ENCODE measurements at regions not wholly inside any gene's neighbourhood (a gene's known extent, or its start where the extent isn't known, plus 50 kb on each side); places are given as distances from the start of the nearest gene placed in this dataset.

GRCh38 chr4:136395212-136395722, 1137.0 kb downstream of the PCDH18 start:
- no peak overlapping the region for H2AK5ac ChIP-seq (ENCODE audit: low read depth, low read length)
- no peak for TF ChIP-seq ELK1 (IDR thresholded peaks at IDR 0.05; ENCODE audit: borderline replicate concordance, low read depth, low read length)
- no peak for TF ChIP-seq CEBPB (IDR thresholded peaks at IDR 0.05; ENCODE audit: low read depth, low read length)
- no peak for TF ChIP-seq MAFK (IDR thresholded peaks at IDR 0.05; ENCODE audit: low read depth, low read length)
- no peak for TF ChIP-seq SMC3 (IDR thresholded peaks at IDR 0.05; ENCODE audit: low read depth, low read length)
- no peak for TF ChIP-seq FOS (IDR thresholded peaks at IDR 0.05; ENCODE audit: low read depth, low read length)
- no peak for TF ChIP-seq CHD1 (IDR thresholded peaks at IDR 0.05; ENCODE audit: low read depth, low read length)
- no peak for TF ChIP-seq RFX5 (IDR thresholded peaks at IDR 0.05; ENCODE audit: low read depth, low read length)
- no peak for TF ChIP-seq CTCF (conservative IDR thresholded peaks at IDR 0.05; ENCODE audit: low read depth, low read length)
- TF ChIP-seq USF2 (IDR thresholded peaks at IDR 0.05; ENCODE audit: low read depth, low read length), result no peak
- no peak for TF ChIP-seq RAD21 (IDR thresholded peaks at IDR 0.05; ENCODE audit: low read length)
- in situ Hi-C loops (cut with MboI; ENCODE audit: low sequenced_read_pairs), result no loop called here
- BruUV-seq (replicated peaks), result no TSS peak
- no peak overlapping the region for H3K14ac ChIP-seq (replicated peaks; ENCODE audit: low read depth, low read length)
- H2AK9ac ChIP-seq (replicated peaks; ENCODE audit: low read depth, low read length, poor library complexity), result no peak overlapping the region
- no CpG with 5 or more reads among the region's 44 CpGs for WGBS, 2 experiments (ENCODE audit: extremely low coverage in 2 of 2, insufficient read length in 1 of 2)
- no peak overlapping the region for H2BK120ac ChIP-seq (ENCODE audit: low read depth, low read length)
- H3K23ac ChIP-seq (ENCODE audit: low read depth, low read length), result no peak overlapping the region
- H3K18ac ChIP-seq (ENCODE audit: low read depth, low read length), result no peak overlapping the region
- no peak overlapping the region for H4K91ac ChIP-seq (ENCODE audit: insufficient read depth, low read depth, low read length)
- POLR2A ChIA-PET (ENCODE audit: unreplicated experiment), result no interaction called here
- H3K4ac ChIP-seq (ENCODE audit: low read depth, low read length), result no peak overlapping the region
- no peaks in the 10 kb centered on the region for H3K4me1 ChIP-seq (ENCODE audit: control insufficient read depth, insufficient read depth, low read length)
- H3K56ac ChIP-seq (ENCODE audit: extremely low read depth, insufficient read depth, low read length), result no peak overlapping the region
- no peak overlapping the region for H2BK5ac ChIP-seq (ENCODE audit: low read depth, low read length, poor library complexity, severe bottlenecking)
- ATAC-seq (ENCODE audit: low read depth), result no peak
- no peak overlapping the region for H3K9ac ChIP-seq (ENCODE audit: low read depth, low read length)
- no peak overlapping the region for H3K4me3 ChIP-seq (ENCODE audit: insufficient read depth, low read depth, low read length)
- no peak overlapping the region for H4K5ac ChIP-seq (ENCODE audit: low read depth, low read length)
- H3K27me3 ChIP-seq (ENCODE audit: control insufficient read depth, insufficient read depth, low read length), result no peaks in the 10 kb centered on the region
- CTCF ChIA-PET, result no interaction called here
- no peaks in the 10 kb centered on the region for H3K79me1 ChIP-seq (ENCODE audit: low read depth in 1 of 2, low read length in 2 of 2)
- no peak for DNase-seq
- no peak overlapping the region for H3K4me2 ChIP-seq (ENCODE audit: low read depth, low read length)
- H3K27ac ChIP-seq (ENCODE audit: insufficient read depth, low read length), result no peak overlapping the region
- no peaks in the 10 kb centered on the region for H3K9me1 ChIP-seq (ENCODE audit: insufficient read depth, low read length)
- no peaks in the 10 kb centered on the region for H3K36me3 ChIP-seq (ENCODE audit: control insufficient read depth, insufficient read depth, low read length)
- H2BK15ac ChIP-seq (ENCODE audit: low read depth, low read length), result no peak overlapping the region
- no peaks in the 10 kb centered on the region for H4K20me1 ChIP-seq (ENCODE audit: insufficient read depth, low read length)
- H2AFZ ChIP-seq (replicated peaks; ENCODE audit: low read length, poor library complexity), result no peak overlapping the region
- H4K8ac ChIP-seq (ENCODE audit: low read depth in 2 of 2, low read length in 2 of 2), result no peak overlapping the region
- H2BK20ac ChIP-seq (ENCODE audit: low read depth, low read length), result no peak overlapping the region
- H3K9me3 ChIP-seq (ENCODE audit: control insufficient read depth, insufficient read depth, low read length), result no peaks in the 10 kb centered on the region
- intact Hi-C loops (cut with micrococcal nuclease), result no loop called here
- dilution Hi-C loops (cut with HindIII; ENCODE audit: low sequenced_read_pairs, unreplicated experiment), result no loop called here

All from IMR-90 (cell line).